LoVo (cell line): ENCODE measurements at regions not wholly inside any gene's neighbourhood (a gene's known extent, or its start where the extent isn't known, plus 50 kb on each side); places are given as distances from the start of the nearest gene placed in this dataset.
"Not testable (repeated sequence)": the region's sequence is repeated elsewhere in the genome, so short reads cannot be mapped to it uniquely, and the experiment has no call there.

Experiments used
- DNase-seq: peaks from one replicate; pipeline ENCODE4 v3.0.0-alpha.2; 2016; ENCODE audit warnings: low spot score

DNA sequence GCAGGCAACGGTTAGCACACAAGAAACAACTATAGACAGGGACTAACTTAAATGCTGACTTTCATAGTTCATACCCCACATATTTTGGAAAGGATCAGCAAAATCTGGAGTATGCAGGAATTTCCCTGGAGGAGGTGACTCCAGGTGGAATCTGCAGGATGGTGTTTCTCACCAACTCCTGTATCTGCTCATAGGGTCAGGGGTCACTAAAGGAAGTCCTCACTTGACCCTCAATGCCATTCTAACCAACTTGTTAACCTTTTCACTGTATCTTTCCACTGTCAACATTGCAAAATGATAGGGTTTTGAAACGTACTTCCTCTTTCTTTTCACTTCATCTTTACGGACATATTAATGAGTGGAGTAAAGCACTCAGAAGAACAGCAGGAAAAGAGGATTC, 207.0 kb upstream of the CXCR4 start:
- no peak for DNase-seq

DNA sequence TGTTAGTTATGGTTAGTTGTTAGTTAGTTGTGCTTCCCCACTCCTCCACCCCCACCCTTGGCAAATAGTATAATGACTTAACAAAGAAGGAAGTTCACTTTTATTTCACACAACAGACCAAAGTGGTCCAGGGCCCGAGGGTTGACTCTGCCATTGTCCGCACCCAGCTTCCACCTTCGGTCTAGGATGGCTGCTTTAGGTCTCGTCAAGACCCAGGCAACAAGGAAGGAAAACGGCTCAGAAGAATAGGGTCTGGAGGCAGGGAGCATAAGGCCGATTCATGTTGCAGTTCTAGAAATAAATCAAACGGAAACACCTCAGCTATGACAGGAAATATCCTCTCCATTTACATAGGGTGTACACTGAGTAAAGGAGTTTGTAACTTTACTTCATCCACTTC, 206.0 kb upstream of the CXCR4 start:
- no peak for DNase-seq

DNA sequence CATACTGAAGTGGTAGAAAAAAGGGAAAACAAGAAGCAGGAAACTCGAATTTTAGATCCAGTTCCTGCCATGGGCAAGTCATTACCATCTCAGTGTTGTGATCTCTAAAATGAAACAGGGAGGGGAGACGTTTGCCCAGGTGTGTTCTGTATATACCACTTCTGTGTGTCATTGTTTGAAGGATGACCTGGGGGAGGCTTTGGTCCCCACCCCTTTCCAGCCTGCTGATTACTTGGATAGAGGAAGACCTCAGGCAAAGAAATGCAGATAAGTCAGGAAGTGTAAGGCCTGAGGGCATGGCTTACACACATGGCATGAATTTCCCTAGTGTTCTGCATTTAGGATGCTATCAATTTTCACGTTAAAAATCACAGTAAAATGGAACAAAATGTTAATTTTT, 205.2 kb upstream of the CXCR4 start:
- no peak for DNase-seq

DNA sequence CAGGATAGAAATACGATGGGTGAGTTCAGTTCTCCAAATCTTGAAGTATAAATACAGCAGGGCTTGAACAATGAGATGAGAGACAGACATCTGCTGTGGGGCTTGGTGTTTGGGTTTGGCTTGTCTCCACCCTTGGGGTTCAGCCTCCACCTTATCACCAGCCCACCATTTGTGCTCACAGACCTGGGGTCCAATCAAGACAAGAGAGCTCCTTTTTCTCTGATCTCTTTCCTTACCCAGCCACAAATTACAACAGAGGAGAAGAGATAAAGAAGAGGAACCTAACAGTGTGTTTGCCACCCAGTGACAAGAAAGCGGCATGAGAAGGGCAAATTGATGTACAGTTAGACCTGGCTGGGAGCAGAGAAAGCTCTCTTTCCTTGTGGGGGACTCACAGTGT, 204.5 kb upstream of the CXCR4 start:
- DNase-seq: no peak

DNA sequence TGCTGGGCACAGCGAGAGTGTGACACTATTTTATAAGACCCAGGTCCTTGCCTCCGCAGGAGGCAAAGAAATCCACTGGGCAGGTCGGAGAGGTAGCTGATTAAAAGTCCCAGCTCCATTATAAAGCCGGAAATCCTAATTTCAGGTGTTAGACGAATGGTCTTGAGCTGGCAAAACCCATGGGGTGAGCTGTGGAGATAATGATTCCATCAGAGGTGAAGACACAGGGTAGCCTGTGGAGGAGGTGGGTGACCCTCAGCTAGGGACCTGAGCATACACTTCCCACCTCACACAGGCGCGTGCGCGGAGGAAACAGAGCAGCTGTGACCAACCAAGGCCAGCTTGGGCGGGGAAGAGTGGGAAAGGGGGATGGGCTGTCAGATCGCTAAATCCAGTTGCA, 201.7 kb upstream of the CXCR4 start:
- no peak for DNase-seq

DNA sequence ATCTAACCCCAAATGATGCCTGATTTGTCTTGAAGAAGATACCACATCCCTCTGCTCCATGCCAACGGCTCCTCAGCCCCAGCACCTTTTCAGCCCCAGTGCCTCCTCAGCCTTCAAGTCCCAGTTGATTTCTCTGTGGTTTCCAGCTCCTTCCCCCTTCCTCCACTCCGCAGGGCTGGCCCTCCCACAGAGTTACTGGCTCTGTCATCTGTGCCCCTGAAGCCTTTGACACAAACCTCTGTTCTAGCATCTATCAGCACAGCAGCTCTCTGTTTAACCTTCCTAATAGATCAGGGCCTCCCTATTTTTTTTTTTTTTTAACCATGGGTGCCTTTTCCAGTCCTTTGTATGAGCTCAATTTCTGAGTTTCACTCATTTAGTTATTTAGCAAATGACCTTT, 201.3 kb upstream of the CXCR4 start:
- DNase-seq: no peak

DNA sequence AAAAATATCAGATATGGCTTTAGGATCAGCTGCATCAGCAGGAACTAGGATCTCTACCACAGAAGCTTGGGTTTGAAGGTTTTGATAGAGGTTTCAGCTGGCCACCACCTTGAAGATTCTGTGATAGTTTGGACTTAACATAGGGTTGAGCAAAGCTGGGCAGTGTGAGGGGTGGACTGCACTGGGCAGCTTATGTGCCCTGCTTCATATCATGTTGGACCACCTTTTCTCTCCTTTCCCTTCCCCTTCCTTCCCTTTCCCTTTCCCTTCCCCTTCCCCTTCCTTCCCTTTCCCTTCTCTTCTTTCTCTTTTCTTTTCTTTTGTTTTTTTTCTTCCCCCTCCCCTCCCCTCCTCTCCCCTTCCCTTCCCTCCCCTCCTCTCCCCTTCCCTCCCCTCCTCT, 196.3 kb upstream of the CXCR4 start:
- no peak for DNase-seq

DNA sequence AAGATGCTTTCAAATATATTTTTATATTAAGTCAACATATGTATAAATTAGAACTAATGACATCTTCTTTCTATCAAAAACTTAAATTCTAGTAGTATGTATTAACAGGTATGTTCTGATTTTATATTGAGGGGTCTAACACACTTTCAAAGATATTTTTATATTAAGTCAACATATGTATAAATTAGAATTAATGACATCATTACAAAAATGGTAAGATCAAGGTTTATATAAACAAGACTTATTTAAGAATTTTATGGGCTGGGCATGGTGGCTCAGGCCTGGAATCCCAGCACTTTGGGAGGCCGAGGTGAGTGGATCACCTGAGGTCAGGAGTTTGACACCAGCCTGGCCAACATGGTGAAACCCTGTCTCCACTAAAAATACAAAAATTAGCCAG, 194.6 kb upstream of the CXCR4 start:
- not testable (repeated sequence) for DNase-seq

DNA sequence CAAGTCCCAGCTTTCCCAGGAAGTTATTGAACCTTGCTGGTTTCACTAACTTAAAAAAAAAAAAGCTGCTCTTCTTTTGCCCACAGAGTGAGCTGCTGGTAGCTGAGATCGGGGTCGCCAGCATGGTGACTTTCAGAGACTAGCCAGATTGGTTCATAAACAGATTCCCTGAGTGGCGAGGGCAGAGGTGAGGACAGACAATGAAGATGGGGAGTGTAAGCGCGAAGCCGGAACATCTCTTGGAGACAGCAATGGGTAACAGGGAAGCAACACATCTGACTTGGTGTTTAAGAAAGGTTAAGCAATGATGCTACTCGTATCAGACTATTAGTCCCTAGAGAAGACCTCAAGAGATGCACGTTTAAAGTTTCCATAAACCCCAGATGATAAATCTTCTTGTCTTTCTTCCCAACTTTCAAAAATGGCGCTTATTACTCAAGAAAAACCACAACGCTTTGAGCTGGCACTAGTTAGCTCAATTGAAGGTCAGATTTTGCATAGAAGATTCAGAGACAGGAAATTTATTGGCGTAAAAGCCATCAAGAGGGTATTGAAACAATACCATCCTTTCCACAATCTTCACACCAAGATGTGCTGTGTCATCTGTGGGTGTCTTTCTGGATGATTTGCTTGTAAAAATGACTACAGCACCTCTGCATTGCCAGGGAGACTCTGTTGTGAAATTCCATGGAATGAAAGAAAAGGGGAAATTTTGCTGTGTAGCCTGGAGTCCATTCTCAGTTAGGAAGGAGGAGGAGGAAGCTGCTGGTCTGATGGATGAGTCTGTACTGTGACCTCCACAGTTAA, 193.1 kb upstream of the CXCR4 start:
- no peak for DNase-seq

DNA sequence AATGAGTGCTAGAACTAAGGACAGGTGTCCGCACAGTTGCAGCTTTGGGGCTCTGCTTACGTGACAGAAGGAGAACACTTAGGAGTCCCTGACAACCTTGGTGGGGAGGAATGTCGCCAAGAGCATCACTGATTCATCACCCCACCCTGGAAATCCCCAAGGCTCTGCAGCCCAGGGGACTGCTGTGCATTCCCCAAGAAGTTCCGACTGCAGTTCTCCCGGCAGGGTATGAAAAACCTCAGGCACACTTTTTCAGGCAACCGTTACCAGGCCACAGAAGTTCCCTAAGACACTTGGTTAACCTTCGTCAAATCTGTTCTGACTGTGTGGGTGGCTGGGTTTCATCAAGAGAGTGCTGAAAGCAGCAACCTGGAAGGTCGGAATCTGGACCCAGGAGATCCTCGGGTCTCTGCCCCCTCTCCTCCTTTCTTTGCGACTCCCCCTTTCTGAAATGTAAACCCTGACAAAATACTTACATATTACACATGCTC, 192.1 kb upstream of the CXCR4 start:
- no peak for DNase-seq

DNA sequence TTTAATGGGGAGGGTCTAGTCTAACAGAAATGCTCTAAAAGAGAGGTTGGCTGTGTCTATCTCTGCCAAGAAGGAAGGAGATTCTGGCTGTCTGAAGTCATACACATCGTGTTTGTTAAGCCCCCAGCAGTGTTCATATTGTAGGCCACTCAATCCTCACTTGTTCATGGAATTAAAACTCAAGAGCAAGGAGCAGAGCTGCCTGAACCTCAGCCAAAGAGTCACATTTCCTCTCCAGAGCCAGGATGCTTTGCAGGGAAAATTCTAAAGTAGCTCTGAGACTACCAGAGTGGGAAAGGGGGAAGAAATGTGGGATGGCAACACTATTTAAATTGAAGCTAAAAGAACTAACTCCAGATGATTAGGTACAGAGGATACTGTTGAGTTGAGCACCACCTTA, 190.7 kb upstream of the CXCR4 start:
- no peak for DNase-seq

DNA sequence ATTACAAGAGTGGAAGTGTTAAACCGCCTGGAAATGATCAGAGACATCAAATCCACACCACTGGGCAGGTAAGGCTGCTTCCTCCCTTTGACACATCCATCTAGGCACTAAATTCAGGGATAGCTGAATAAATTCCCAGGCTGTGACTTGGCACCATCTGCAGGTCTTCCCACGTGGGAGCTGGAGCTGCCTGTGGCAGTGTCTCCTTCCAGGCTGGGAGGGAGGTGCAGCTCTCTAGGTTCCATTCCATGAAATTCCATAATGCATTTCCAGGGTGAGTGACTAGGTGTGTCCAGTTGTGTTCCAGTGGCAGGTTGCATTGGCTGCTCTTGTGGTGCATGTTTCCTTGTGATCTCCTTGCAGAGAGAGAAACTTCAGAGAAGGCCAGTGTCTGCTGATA, 188.9 kb upstream of the CXCR4 start:
- no peak for DNase-seq

DNA sequence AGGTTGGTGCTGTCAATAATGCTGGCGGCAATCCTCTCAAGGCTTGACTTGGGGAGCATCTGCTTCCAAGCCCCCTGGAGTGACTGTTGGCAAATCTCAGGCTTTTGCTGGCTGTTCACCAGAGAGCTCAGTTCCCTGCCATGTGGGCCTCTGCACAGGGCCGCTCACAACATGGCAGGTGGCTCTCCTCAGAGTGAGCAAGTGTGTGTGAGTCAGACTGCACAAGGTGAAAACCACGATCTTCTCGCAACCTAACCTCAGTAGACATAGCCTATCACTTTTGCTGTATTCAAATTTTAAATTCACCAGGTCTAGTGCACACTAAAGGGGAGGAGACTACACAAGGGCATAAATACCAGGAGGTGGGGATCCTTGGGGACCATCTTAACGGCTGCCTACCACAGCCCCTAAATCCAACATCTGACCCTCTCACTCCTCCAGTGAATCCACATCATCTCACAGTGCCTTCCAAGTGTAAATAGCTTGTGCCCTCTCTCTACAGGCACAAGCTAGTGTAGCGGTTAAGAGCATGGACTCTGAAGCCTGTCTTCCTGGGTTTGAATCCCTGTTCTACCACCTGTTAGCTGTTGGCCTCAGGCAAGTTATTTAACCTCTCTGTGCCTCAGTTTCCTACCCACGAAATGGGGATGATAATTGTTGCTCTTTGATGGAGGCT, 187.7 kb upstream of the CXCR4 start:
- no peak for DNase-seq

DNA sequence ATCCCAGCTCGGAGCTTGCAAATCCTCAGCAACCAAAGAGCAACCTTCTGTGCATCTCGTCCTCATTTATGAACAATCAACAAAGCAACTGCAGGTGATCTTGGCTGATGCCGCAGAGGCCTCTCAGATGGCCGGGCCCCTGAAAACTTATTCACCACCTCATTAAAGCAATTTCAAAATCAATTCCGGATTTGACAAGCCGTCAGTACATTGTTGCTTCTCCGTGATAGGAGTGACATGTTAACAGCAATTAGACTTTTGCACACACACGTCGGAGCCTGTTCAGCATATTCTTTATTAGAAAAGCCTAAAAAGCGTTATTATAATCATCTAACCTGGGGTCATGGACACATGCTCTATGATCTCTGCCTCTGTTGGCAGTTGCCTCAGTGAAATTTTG, 183.1 kb upstream of the CXCR4 start:
- no peak for DNase-seq

DNA sequence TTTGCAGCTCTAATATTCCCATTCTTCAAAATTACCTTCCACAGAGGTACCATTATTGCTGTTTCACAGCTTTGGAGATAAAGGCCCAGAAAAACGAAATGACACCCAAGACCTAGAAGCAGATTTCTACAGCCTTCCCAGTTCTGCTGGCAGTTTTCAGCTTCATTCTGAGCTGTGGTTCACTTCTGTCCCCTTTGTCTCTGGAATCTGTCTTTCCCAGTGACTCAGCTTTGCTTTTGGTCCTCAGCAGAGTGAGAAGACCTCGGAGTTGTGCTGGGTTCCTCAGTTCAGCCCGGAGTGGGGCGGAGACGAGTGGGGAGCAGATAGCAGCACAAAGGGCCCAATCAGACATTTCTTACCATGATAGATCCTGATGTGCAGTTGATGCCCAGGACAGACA, 180.7 kb upstream of the CXCR4 start:
- no peak for DNase-seq

DNA sequence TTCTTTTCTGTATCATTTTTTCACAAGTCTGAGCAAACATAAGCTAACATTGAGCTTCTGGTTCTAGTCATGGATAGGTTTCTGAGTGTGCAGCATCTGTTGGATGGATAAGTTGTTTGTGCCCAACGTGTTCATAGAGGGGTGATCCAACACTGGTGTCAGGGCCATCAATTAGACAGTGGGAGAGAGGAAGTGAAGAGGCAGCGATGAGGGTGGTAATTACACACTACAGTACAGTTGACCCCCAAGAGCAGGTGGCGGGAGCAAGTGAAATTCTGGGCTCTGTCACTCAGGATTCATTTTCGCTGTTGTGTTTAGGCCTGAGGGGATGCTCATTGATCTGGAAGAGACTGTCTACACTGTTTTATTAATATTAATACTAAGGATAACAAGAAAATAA, 180.0 kb upstream of the CXCR4 start:
- no peak for DNase-seq

DNA sequence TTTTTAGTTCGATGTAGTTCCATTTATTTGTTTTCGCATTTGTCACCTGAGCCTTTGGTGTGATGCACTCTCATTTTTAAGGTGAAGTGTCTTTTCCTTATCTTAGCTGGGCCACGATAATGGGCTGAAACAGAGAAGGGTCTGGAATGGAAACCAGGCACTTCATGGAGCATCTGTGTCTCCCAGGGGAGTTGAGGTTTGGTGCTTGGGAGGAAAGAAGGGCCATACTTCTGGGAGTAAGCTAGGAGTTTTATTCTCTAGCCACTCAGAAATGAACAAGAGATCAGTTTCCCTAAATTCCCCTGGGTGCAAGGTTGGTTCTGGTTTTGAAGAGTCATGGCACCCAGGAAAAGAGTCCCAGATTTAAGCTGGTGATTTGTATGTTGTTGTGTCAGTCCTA, 179.4 kb upstream of the CXCR4 start:
- no peak for DNase-seq

DNA sequence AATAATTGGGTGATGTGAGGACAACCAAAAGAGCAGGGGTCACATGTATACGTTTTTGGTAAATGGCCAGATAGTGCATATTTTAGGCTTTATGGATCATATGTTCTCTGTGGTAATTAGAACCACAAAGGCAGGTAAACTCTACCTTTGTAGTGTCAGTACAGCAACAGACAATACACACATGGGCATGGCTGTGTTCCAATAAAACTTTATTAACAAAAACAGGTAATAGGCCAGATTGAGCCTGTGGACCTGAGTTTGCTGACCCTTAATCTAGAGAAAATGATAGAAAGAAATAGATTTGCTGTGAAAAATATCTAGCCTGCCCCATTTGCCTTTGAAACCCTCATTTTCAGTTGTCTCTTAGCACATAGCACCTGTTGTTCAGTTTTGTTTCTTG, 177.2 kb upstream of the CXCR4 start:
- DNase-seq: no peak

DNA sequence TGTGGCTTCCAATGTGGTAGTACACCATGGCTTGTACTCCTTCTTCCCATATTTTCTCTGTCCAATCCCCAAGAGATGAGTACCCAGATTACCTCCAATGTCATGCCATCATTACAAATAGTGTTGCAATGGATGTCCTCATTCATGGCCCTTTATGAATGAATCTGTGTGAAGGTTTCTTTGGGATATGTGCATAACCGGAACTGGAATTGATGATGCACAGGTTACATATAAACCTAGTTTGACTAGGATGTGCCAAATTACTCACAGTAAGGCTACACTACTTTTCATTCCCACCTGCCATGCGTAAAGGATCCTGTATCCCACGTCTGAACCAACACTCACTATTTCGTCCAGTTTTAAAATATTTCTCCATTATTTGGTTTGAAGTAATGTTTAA, 173.9 kb upstream of the CXCR4 start:
- no peak for DNase-seq

DNA sequence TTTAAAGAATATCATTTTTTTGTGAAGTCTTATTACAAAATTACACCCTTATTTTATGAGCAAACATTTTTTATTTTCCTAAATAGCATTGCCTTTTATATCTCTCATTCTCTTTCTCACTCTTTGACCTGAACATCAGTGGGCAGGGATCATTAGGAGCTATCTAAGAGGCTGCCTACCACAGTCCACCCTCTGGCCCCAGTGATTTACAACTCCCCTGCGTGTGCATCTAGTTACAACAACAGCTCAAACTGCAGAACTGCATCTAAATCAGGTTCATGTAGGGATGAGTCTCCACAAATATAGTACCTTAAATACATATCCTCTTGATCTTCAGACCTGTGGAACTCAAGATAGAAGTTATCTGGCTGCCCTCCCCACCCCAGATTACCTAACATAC, 172.4 kb upstream of the CXCR4 start:
- no peak for DNase-seq

DNA sequence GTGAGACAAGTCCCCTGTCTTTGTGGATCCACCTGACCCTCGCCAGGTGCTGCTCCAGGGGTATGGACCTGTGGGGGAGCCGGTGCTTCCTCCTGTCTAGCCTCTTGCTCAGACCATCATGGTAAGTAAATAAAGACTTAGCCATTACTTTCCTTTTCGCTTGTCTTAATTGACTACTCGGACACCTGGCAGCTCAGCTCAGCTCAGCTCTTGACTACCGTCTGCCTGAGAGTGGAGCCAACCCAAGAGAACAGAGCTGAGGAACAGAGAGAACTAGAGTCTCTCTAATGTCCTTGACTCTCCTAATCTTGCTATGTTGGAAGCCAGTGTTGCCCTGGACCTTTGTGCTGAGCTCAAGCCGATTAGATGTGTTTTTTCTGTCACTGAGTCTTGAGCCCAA, 170.3 kb upstream of the CXCR4 start:
- no peak for DNase-seq

DNA sequence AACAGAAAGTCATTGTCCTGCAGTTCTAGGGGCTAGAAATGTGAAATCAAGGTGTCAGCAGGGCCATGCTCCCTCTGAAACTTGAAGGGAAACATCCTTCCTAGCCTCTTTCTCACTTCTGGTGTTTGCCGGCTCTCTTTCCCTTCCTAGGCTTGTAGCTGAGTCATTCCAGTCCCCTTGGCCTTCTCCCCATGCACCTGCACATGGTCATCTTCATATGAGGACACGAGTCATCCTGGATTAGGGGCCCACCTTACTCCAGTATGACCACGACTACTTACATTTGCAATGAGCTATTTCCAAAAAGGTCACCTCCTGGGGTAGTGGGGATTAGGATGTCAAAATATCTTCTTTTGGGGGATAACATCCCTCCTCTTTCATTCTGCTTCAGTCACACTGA, 168.5 kb upstream of the CXCR4 start:
- no peak for DNase-seq

DNA sequence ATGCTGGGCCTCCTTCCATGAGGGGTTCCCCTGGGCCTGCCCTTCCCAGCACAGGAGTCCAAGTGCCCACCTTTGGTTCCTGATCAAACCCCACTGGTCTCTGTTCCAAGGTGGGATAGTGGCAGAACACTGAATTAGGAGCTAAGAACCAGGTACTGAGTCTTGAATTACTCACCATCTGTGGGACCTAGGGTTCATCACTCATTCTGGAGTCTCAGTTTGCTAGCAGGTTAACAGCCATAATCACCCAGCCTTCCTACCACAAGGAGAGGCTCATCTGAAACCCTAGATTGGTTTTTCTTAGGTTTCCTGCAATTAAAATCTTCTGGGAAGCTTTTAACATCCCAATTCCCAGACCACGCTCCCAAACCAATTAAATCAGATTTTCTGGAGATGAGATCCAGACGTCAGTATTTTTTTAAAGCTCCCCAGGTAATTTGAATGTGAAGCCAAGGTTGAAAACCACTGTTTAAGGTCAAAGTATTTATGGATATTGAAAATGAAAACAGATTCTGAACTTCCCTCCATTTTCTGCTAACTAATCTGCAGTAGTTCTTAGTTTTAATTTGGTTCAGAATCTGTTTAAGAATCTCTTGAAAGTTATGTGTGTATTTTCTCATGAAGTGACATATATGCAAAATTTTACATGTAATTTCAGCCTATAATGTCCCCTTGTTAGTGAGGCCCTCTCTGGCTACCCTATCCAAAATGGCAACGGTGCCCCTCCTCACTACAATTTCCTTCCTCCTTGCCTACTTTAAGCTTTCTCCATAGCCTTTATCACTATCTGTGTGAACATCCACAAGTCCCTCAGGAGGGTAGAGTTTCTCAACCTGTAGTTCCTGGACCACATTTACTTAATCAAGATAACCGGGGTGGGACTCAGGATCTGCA, 166.5 kb upstream of the CXCR4 start:
- DNase-seq: no peak
